GM12891 (cell line): ENCODE measurements at regions not wholly inside any gene's neighbourhood (a gene's known extent, or its start where the extent isn't known, plus 50 kb on each side); places are given as distances from the start of the nearest gene placed in this dataset.

Experiments
- PAX5 ChIP-seq: IDR thresholded peaks from 2 replicates; pipeline ENCODE4 v1.6.1; 2011; ENCODE audit warnings: low read length, moderate library complexity, mild to moderate bottlenecking; ENCODE audit not compliant: insufficient read depth, severe bottlenecking
- POLR2A ChIP-seq: IDR thresholded peaks from 2 replicates; pipeline ENCODE4 v1.6.1; 2011; ENCODE audit warnings: low read depth, low read length, control low read depth
- POLR2AphosphoS5 ChIP-seq: IDR thresholded peaks from 2 replicates; pipeline ENCODE4 v1.6.1; 2011; ENCODE audit warnings: low read depth, low read length, control low read depth
- POU2F2 ChIP-seq: IDR thresholded peaks from 2 replicates; pipeline ENCODE4 v1.6.1; 2011; ENCODE audit warnings: low read depth, mild to moderate bottlenecking, control low read depth, low read length, moderate library complexity
- SPI1 ChIP-seq: IDR thresholded peaks from 2 replicates; pipeline ENCODE4 v1.6.1; 2011; ENCODE audit warnings: low read depth, low read length, control low read depth
- TAF1 ChIP-seq: IDR thresholded peaks from 2 replicates; pipeline ENCODE4 v1.6.1; 2011; ENCODE audit warnings: low read depth, low read length, control low read depth

DNA sequence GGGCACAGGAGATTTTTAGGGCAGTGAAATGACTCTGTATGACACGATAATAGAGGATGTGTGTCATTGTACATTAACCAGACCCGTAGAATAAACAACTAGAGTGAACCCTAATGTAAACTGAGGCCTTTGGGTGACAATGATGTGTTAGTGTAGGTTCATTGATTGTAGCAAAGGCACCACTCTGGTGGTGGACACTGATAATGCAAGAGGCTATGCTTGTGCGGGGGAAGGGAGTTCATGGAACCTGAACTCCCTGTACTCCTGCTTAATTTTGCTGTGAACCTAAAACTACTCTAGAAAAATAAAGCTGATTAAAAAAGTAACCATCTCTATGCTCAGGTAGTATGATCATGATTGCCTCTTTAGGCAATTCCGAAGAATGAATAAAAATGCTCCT is 96.3 kb upstream of the VIPR2 start:
- no peak for TF ChIP-seq POLR2AphosphoS5
- no peak for TF ChIP-seq POLR2A
- TF ChIP-seq TAF1 = no peak
- TF ChIP-seq SPI1 = no peak
- TF ChIP-seq PAX5 = no peak
- TF ChIP-seq POU2F2 = no peak
